OCI-LY1 (cell line): ENCODE measurements at regions not wholly inside any gene's neighbourhood (a gene's known extent, or its start where the extent isn't known, plus 50 kb on each side); places are given as distances from the start of the nearest gene placed in this dataset.

Source experiments
- H2AFZ ChIP-seq: fragments of 200-600 bp; sonication (generic), shearing (Covaris generic); 2 replicates; pipeline ENCODE4 v1.6.0; 2014; ENCODE audit warnings: antibody characterized with exemption, mild to moderate bottlenecking, low read length
- H3F3A ChIP-seq: fragments of 200-600 bp; sonication (generic), shearing (Covaris generic); 2 replicates; pipeline ENCODE4 v1.6.0; 2014; ENCODE audit warnings: mild to moderate bottlenecking, antibody characterized with exemption, low read length, moderate library complexity; ENCODE audit not compliant: insufficient read depth
- H3K27ac ChIP-seq: fragments of 200-600 bp; sonication (generic); 2 replicates; pipeline ENCODE4 v1.5.1; 2014; ENCODE audit warnings: low read length, mixed run types, mild to moderate bottlenecking, low read depth; ENCODE audit not compliant: poor library complexity, severe bottlenecking
- H3K27me3 ChIP-seq: fragments of 200-600 bp; sonication (generic); 2 replicates; pipeline ENCODE4 v1.6.0; 2014; ENCODE audit warnings: antibody characterized with exemption, mild to moderate bottlenecking, low read length, moderate library complexity; ENCODE audit not compliant: insufficient read depth
- H3K36me3 ChIP-seq: fragments of 200-600 bp; sonication (generic); 2 replicates; pipeline ENCODE4 v1.6.1; 2014; ENCODE audit warnings: mild to moderate bottlenecking, antibody characterized with exemption, low read length, moderate library complexity, mixed read lengths; ENCODE audit not compliant: insufficient read depth
- H3K4me1 ChIP-seq: fragments of 200-600 bp; sonication (generic); 2 replicates; pipeline ENCODE4 v1.5.1; 2014; ENCODE audit warnings: mild to moderate bottlenecking, low read length, moderate library complexity; ENCODE audit not compliant: insufficient read depth, severe bottlenecking
- H3K4me2 ChIP-seq: fragments of 200-600 bp; sonication (generic), shearing (Covaris generic); 2 replicates; pipeline ENCODE4 v1.6.1; 2014; ENCODE audit warnings: low read length
- H3K4me3 ChIP-seq: fragments of 200-600 bp; sonication (generic); 2 replicates; pipeline ENCODE4 v1.5.1; 2014; ENCODE audit warnings: low read length, low read depth, mild to moderate bottlenecking, mixed read lengths; ENCODE audit not compliant: poor library complexity, severe bottlenecking
- H3K79me2 ChIP-seq: fragments of 200-600 bp; shearing (Covaris generic); 2 replicates; pipeline ENCODE4 v1.6.1; 2016; ENCODE audit warnings: mixed run types, low read length, mixed read lengths; ENCODE audit not compliant: insufficient read depth
- H3K9ac ChIP-seq: fragments of 200-600 bp; sonication (generic), shearing (Covaris generic); 2 replicates; pipeline ENCODE4 v1.6.1; 2014; ENCODE audit warnings: mild to moderate bottlenecking, low read length, mixed read lengths
- H3K9me2 ChIP-seq: fragments of 200-600 bp; sonication (generic), shearing (Covaris generic); 2 replicates; pipeline ENCODE4 v1.6.1; 2014; ENCODE audit warnings: low read depth, mild to moderate bottlenecking, low read length, mixed read lengths
- H3K9me3 ChIP-seq: fragments of 200-600 bp; shearing (Covaris generic); 2 replicates; pipeline ENCODE4 v1.6.1; 2014; ENCODE audit warnings: low read length, mixed read lengths
- H4K20me1 ChIP-seq: fragments of 200-600 bp; sonication (generic), shearing (Covaris generic); 2 replicates; pipeline ENCODE4 v1.6.0; 2016; ENCODE audit warnings: mild to moderate bottlenecking, low read length; ENCODE audit not compliant: insufficient read depth
- EZH2 ChIP-seq: fragments of 200-600 bp; sonication (generic), shearing (Covaris generic); IDR thresholded peaks from 2 replicates; pipeline ENCODE4 v1.8.0; 2017; ENCODE audit warnings: borderline replicate concordance, mixed run types, mild to moderate bottlenecking, antibody characterized with exemption, low read length, moderate library complexity, mixed read lengths
- TF ChIP-seq, protein P1 (sequence below): fragments of 200-600 bp; sonication (generic), shearing (Covaris generic); IDR thresholded peaks from 2 replicates; pipeline ENCODE4 v1.5.1; 2017; ENCODE audit warnings: mild to moderate bottlenecking, antibody characterized with exemption, low read length, moderate library complexity, mixed read lengths

DNA sequence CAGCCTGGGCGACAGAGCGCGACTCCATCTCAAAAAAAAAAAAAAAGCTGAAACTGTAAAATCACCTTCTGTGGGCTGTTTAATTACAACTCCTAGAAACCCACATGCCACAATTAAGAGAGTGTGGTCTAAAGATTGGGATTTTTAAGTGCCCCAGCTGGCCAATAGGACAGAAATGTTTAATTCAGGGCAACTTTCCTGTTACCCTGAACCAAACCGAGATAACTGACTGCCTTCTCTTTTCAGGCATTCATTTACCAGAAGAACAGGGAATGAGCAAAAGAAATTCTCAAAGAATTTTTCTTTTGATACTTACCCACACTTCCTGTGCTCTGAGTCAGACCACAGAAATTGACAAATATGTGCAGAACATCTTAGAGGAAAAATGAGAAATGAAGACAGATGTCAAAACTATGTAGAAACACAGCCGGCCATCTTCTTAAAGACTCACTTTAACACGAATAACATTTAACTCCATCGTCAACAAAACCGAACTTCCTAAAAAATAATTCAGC is 221.3 kb upstream of the DAPK1 start:
- no peak overlapping the region for H3K4me2 ChIP-seq
- no peaks in the 10 kb centered on the region for H3K36me3 ChIP-seq
- H3K27ac ChIP-seq, result no peak overlapping the region
- no peak overlapping the region for H2AFZ ChIP-seq
- no peaks in the 10 kb centered on the region for H3K9me3 ChIP-seq
- no peaks in the 10 kb centered on the region for H3K27me3 ChIP-seq
- no peak for TF ChIP-seq EZH2
- TF ChIP-seq, protein P1, sequence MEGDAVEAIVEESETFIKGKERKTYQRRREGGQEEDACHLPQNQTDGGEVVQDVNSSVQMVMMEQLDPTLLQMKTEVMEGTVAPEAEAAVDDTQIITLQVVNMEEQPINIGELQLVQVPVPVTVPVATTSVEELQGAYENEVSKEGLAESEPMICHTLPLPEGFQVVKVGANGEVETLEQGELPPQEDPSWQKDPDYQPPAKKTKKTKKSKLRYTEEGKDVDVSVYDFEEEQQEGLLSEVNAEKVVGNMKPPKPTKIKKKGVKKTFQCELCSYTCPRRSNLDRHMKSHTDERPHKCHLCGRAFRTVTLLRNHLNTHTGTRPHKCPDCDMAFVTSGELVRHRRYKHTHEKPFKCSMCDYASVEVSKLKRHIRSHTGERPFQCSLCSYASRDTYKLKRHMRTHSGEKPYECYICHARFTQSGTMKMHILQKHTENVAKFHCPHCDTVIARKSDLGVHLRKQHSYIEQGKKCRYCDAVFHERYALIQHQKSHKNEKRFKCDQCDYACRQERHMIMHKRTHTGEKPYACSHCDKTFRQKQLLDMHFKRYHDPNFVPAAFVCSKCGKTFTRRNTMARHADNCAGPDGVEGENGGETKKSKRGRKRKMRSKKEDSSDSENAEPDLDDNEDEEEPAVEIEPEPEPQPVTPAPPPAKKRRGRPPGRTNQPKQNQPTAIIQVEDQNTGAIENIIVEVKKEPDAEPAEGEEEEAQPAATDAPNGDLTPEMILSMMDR, result no peak
- H4K20me1 ChIP-seq, result no peaks in the 10 kb centered on the region
- no peaks in the 10 kb centered on the region for H3K9me2 ChIP-seq
- H3F3A ChIP-seq, result no peaks in the 10 kb centered on the region
- no peaks in the 10 kb centered on the region for H3K4me1 ChIP-seq
- H3K4me3 ChIP-seq, result no peak overlapping the region
- H3K79me2 ChIP-seq, result no peaks in the 10 kb centered on the region
- no peak overlapping the region for H3K9ac ChIP-seq

DNA sequence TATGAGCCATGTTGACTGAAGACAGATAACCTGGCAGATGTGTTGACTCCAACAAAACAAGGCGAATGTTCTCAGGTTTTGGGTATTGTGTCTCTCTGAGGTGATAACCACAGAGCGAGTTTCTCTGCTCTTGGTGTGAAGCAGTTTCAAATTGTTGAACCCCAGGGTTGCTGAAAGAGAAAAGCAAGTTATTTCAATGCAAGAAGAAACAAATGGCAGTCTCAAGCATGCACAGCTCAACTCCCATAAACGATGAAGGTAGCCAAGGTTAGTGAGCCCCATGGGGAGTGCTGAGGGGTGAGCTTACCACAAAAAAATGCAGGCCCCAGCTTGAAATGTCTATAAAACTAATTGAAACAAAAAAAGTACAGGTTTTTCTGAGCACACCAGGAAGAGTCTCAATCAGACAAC is 220.8 kb upstream of the DAPK1 start:
- Histone ChIP-seq H4K20me1 (no peaks in the 10 kb centered on the region), H3K9me2 (no peaks in the 10 kb centered on the region), H3F3A (no peaks in the 10 kb centered on the region), H3K4me1 (no peaks in the 10 kb centered on the region), H3K4me3 (no peak overlapping the region), H3K9me3 (no peaks in the 10 kb centered on the region), H3K27ac (no peak overlapping the region), H3K9ac (no peak overlapping the region), H3K79me2 (no peaks in the 10 kb centered on the region), H3K27me3 (no peaks in the 10 kb centered on the region), H3K4me2 (no peak overlapping the region), H3K36me3 (no peaks in the 10 kb centered on the region), H2AFZ (no peak overlapping the region)
- no peak for TF ChIP-seq EZH2
- TF ChIP-seq, protein P1, result no peak

DNA sequence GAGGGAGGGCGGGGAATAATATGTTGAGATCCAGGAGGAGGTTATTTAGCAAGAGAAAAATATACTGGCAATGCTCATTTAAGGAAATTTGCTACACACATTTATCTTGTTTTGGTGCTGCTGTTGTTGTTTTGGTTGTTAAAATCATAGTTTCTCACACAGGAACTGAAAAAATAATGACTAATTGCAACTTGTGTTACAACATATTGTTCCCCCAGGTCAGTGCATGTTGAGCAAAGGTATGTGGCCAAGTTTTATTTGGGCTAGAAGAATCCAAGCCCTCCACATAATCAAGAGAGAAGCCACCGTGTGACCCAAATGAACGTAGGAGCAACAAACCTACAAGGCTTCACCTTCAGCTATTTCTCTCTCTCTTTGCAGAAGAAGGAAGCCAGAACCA is 220.3 kb upstream of the DAPK1 start:
- Histone ChIP-seq H3K27ac (no peak overlapping the region), H3K9me2 (no peaks in the 10 kb centered on the region), H3K4me2 (no peak overlapping the region), H3K4me1 (no peaks in the 10 kb centered on the region), H3K4me3 (no peak overlapping the region), H3F3A (no peaks in the 10 kb centered on the region), H3K36me3 (no peaks in the 10 kb centered on the region), H4K20me1 (no peaks in the 10 kb centered on the region), H3K9me3 (no peaks in the 10 kb centered on the region), H3K9ac (no peak overlapping the region), H2AFZ (no peak overlapping the region), H3K79me2 (no peaks in the 10 kb centered on the region), H3K27me3 (no peaks in the 10 kb centered on the region)
- TF ChIP-seq, protein P1, result no peak
- no peak for TF ChIP-seq EZH2
